NT2/D1 (cell line): ENCODE measurements at regions not wholly inside any gene's neighbourhood (a gene's known extent, or its start where the extent isn't known, plus 50 kb on each side); places are given as distances from the start of the nearest gene placed in this dataset.

Experiments used
- YY1 ChIP-seq: IDR thresholded peaks from 2 replicates; pipeline ENCODE4 v1.6.1; 2011; ENCODE audit not compliant: insufficient read length, insufficient read depth
- ZNF274 ChIP-seq: IDR thresholded peaks from 2 replicates; pipeline ENCODE4 v1.6.1; 2011; ENCODE audit warnings: mild to moderate bottlenecking, low read depth, low read length

DNA sequence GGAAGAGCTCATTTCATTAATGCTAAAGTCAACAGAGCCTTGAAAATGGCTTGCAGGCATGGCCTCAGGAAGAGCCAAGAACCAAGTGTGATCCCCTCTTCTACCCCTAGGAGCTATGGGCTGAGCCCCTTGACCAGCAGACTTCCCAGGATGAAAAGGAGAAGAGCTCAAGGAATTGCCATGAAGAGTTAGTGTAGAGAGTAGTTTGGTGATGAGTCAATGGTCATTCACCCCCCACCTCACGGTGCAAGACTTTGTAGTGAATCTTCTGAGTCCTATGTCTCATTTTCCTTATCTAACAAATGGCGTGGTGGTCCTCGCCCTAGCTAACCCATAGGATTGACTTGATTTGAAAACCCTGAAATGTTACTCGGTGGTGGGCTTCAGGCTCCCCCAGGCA is 422.4 kb upstream of the CADM1 start:
- no peak for TF ChIP-seq YY1
- no peak for TF ChIP-seq ZNF274
